Suprapubic skin (tissue), 4 donors: ENCODE measurements at regions not wholly inside any gene's neighbourhood (a gene's known extent, or its start where the extent isn't known, plus 50 kb on each side); places are given as distances from the start of the nearest gene placed in this dataset.

Experiments used
- CTCF ChIP-seq, 2 donors: fragments of 200-600 bp in 1 of 2; fragments of 450-650 bp in 1 of 2; sonication (generic) in 1 of 2; IDR thresholded peaks; one replicate each; pipeline ENCODE4 v1.5.1; 2016 to 2019; ENCODE audit warnings: antibody characterized with exemption in 2 of 2, mild to moderate bottlenecking in 1 of 2, moderate library complexity in 1 of 2
- POLR2A ChIP-seq, 2 donors: fragments of 450-650 bp; IDR thresholded peaks; one replicate each; pipeline ENCODE4 v1.6.1; 2017; ENCODE audit warnings: antibody characterized with exemption in 2 of 2, mild to moderate bottlenecking in 2 of 2, moderate library complexity in 2 of 2
- POLR2AphosphoS5 ChIP-seq, 3 donors: sonication (generic); formaldehyde crosslinking; IDR thresholded peaks; one replicate each; pipeline ENCODE4 v1.6.1; 2017; ENCODE audit warnings: antibody characterized with exemption in 3 of 3

- TF ChIP-seq CTCF (IDR thresholded peaks at IDR 0.05): no peak
- no peak for TF ChIP-seq POLR2A (IDR thresholded peaks at IDR 0.05)
- TF ChIP-seq POLR2AphosphoS5 (IDR thresholded peaks at IDR 0.05): no peak
Measured at GRCh38 chr2:57490741-57491140, 555.9 kb upstream of the VRK2 start.
